A549 (cell line): ENCODE measurements at regions not wholly inside any gene's neighbourhood (a gene's known extent, or its start where the extent isn't known, plus 50 kb on each side); places are given as distances from the start of the nearest gene placed in this dataset.
A peak's percentile ranks its signal among the peaks of the same experiment; 100 is the strongest.

Experiments
- ATAC-seq, 2 experiments: fragments of 200-7000 bp in 1 of 2; fragments of >200 bp in 1 of 2; cut with Nextera tagmentation in 1 of 2; cut with Tn5 transposase in 1 of 2; 3 replicates each; pipeline versions ENCODE4 v1.8.0 to v1.9.1; 2018 to 2020; ENCODE audit warnings: mild to moderate bottlenecking in 1 of 2, moderate library complexity in 1 of 2
- CTCF ChIA-PET: fragments of 300-600 bp; sonication (Branson Sonifier 250); formaldehyde crosslinking; extraction: SDS; loops from one replicate; lab custom pipeline; 2021; ENCODE audit warnings: antibody characterized with exemption, inconsistent platforms; lab: Yijun Ruan, JAX
- POLR2A ChIA-PET: fragments of 350-600 bp; formaldehyde crosslinking; extraction: SDS; loops from one replicate; lab custom pipeline; 2021; ENCODE audit warnings: antibody characterized with exemption, inconsistent platforms; lab: Yijun Ruan, JAX
- DNase-seq, 2 experiments: peaks; one replicate each; pipeline versions ENCODE4 v3.0.0 to v3.0.0-alpha.2; 2011 to 2016; ENCODE audit warnings: low read depth in 1 of 2, low spot score in 1 of 2
- FAIRE-seq: peaks from 2 replicates; lab custom pipeline; 2011; peaks lifted over from hg19 to GRCh38; lab: Jason Lieb, UNC
- H3K27ac ChIP-seq, 2 experiments: fragments of >200 bp; sonication (Bioruptor Twin); formaldehyde crosslinking; 3 replicates each; pipeline ENCODE4 v1.5.1; 2016 to 2017
- H3K4me1 ChIP-seq: fragments of >200 bp; sonication (Bioruptor Twin); formaldehyde crosslinking; 3 replicates; pipeline ENCODE4 v1.6.1; 2016
- H3K4me2 ChIP-seq: fragments of >200 bp; sonication (Bioruptor Twin); formaldehyde crosslinking; 3 replicates; pipeline ENCODE4 v1.6.1; 2016
- H3K4me3 ChIP-seq: fragments of >200 bp; sonication (Bioruptor Twin); formaldehyde crosslinking; 3 replicates; pipeline ENCODE4 v1.5.1; 2016
- H3K9me3 ChIP-seq: fragments of >200 bp; sonication (Bioruptor Twin); formaldehyde crosslinking; 3 replicates; pipeline ENCODE4 v1.6.1; 2016
- CBX2 ChIP-seq: fragments of 200-600 bp; sonication (generic); IDR thresholded peaks from 2 replicates; pipeline ENCODE4 v1.6.1; 2016; ENCODE audit warnings: low read depth, mild to moderate bottlenecking, borderline replicate concordance
- CEBPB ChIP-seq, 2 experiments: fragments of >200 bp in 1 of 2; sonication (Bioruptor Twin) in 1 of 2; formaldehyde crosslinking in 1 of 2; IDR thresholded peaks; 2 replicates each; pipeline ENCODE4 v1.6.1; 2012 to 2016
- EHMT2 ChIP-seq: fragments of 200-600 bp; sonication (generic); IDR thresholded peaks from 2 replicates; pipeline ENCODE4 v1.6.1; 2016; ENCODE audit warnings: antibody characterized with exemption, low read depth, mild to moderate bottlenecking, moderate library complexity
- ESRRA ChIP-seq: fragments of 150-350 bp; IDR thresholded peaks from 2 replicates; pipeline ENCODE4 v1.6.1; 2014; ENCODE audit warnings: mild to moderate bottlenecking, low read length, borderline replicate concordance
- FOSL2 ChIP-seq, 2 experiments: fragments of 450-650 bp in 1 of 2; fragments of >200 bp in 1 of 2; sonication (Bioruptor Twin) in 1 of 2; formaldehyde crosslinking; IDR thresholded peaks; 2 replicates each; pipeline versions ENCODE4 v1.5.0 to v1.6.1; 2016 to 2020; ENCODE audit warnings: mild to moderate bottlenecking in 1 of 2, moderate library complexity in 1 of 2
- FOXS1 ChIP-seq: fragments of 250-450 bp; sonication (Bioruptor Pico); IDR thresholded peaks from 2 replicates; pipeline ENCODE4 v1.5.0; 2020; ENCODE audit warnings: mild to moderate bottlenecking, moderate library complexity
- HDAC2 ChIP-seq: fragments of 200-600 bp; sonication (generic); IDR thresholded peaks from 2 replicates; pipeline ENCODE4 v1.6.1; 2016
- HOXB13 ChIP-seq: fragments of 250-450 bp; sonication (Bioruptor Pico); IDR thresholded peaks from 2 replicates; pipeline ENCODE4 v1.5.0; 2020; ENCODE audit warnings: low read depth, mild to moderate bottlenecking, moderate library complexity
- HOXB5 ChIP-seq: fragments of 250-450 bp; sonication (Bioruptor Pico); IDR thresholded peaks from 2 replicates; pipeline ENCODE4 v1.5.0; 2020; ENCODE audit warnings: mild to moderate bottlenecking, moderate library complexity
- JUN ChIP-seq, 2 experiments: fragments of >200 bp; sonication (Bioruptor Twin); formaldehyde crosslinking; IDR thresholded peaks; 2 replicates in 1 of 2; 3 replicates in 1 of 2; pipeline ENCODE4 v1.6.1; 2016 to 2017
- MAZ ChIP-seq: fragments of 150-350 bp; IDR thresholded peaks from 2 replicates; pipeline ENCODE4 v1.6.1; 2014; ENCODE audit warnings: antibody characterized with exemption, low read depth, low read length, borderline replicate concordance
- NPAS2 ChIP-seq: fragments of 250-450 bp; sonication (Bioruptor Pico); IDR thresholded peaks from 2 replicates; pipeline ENCODE4 v1.8.0; 2022; ENCODE audit warnings: mild to moderate bottlenecking, moderate library complexity, borderline replicate concordance
- NR3C1 ChIP-seq: fragments of >200 bp; sonication (Bioruptor Twin); formaldehyde crosslinking; IDR thresholded peaks from 3 replicates; pipeline ENCODE4 v1.6.1; 2017
- PHF8 ChIP-seq: fragments of 200-600 bp; sonication (generic); IDR thresholded peaks from 2 replicates; pipeline ENCODE4 v1.6.1; 2016; ENCODE audit warnings: low read depth, mild to moderate bottlenecking, antibody characterized with exemption, moderate library complexity, borderline replicate concordance
- RAD21 ChIP-seq, 2 experiments: fragments of >200 bp in 1 of 2; sonication (Bioruptor Twin) in 1 of 2; formaldehyde crosslinking in 1 of 2; IDR thresholded peaks in 1 of 2; conservative IDR thresholded peaks in 1 of 2; 2 replicates in 1 of 2; 3 replicates in 1 of 2; pipeline ENCODE4 v1.6.1; 2012 to 2018; ENCODE audit warnings: inconsistent platforms in 1 of 2
- RCOR1 ChIP-seq: fragments of 150-350 bp; IDR thresholded peaks from 2 replicates; pipeline ENCODE4 v1.6.1; 2014; ENCODE audit warnings: antibody characterized with exemption, low read length, low read depth
- RFX5 ChIP-seq: fragments of 450-650 bp; IDR thresholded peaks from 2 replicates; pipeline ENCODE4 v1.7.1; 2014; ENCODE audit warnings: antibody characterized with exemption, mild to moderate bottlenecking, moderate library complexity
- RNF2 ChIP-seq: fragments of 200-600 bp; sonication (generic); IDR thresholded peaks from 2 replicates; pipeline ENCODE4 v1.6.1; 2016; ENCODE audit warnings: low read depth, mild to moderate bottlenecking, antibody characterized with exemption, moderate library complexity, borderline replicate concordance
- SMC3 ChIP-seq: fragments of >200 bp; sonication (Bioruptor Twin); formaldehyde crosslinking; IDR thresholded peaks from 3 replicates; pipeline ENCODE4 v1.6.1; 2018; ENCODE audit warnings: inconsistent platforms
- WGBS: methylation state at CpG from one replicate; pipeline ENCODE4 v1.1.6; 2017; ENCODE audit errors: missing lambda C conversion rate; 5-methylcytosine and 5-hydroxymethylcytosine counted together
- TF ChIP-seq, protein P1 (sequence below): IDR thresholded peaks from 2 replicates; pipeline ENCODE4 v1.6.1; 2012
- TF ChIP-seq, protein P2 (sequence below): IDR thresholded peaks from 2 replicates; pipeline ENCODE4 v1.6.1; 2012; ENCODE audit warnings: low read depth, borderline replicate concordance
- TF ChIP-seq, protein P3 (sequence below): fragments of >200 bp; sonication (Bioruptor Twin); formaldehyde crosslinking; IDR thresholded peaks from 2 replicates; pipeline ENCODE4 v1.6.1; 2016
- TF ChIP-seq, protein P4 (sequence below): fragments of 250-450 bp; sonication (Bioruptor Pico); IDR thresholded peaks from 2 replicates; pipeline ENCODE4 v1.5.0; 2020; ENCODE audit warnings: low read depth, mild to moderate bottlenecking, moderate library complexity
- TF ChIP-seq, protein P5 (sequence below): fragments of 450-650 bp; IDR thresholded peaks from 2 replicates; pipeline ENCODE4 v1.6.1; 2014; ENCODE audit warnings: antibody characterized with exemption

DNA sequence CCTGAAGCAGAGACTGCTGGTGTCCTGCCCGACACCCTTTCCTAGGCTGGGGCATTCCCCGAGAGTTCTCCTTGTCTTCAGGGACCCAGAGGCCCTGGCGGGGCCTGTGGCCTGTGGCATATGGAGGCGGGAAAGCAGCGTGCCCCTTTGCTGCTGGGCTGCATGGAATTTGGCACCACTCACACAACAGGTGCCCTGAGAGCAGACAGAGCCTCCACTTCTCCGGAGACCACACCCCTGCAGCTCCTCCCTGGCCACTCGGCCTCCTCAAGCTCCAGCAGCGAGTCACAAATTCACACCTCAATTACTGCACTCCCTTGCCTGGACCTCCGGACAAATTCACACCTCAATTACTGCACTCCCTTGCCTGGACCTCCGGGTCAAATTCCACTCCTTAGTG is 1375.2 kb downstream of the TBC1D22A start:
- peak overlapping the region; percentile 31 to 78; a peak in 4 of 6 replicates for H3K27ac ChIP-seq
- peak overlapping the region; percentile 61 for H3K4me2 ChIP-seq
- peak in 1 of 2 experiments; percentile 76 for DNase-seq
- TF ChIP-seq NPAS2 (CRISPR knock-in tag), result no peak
- TF ChIP-seq FOSL2 (IDR thresholded peaks at IDR 0.05), result no peak
- 0 out of 2 replicates have a peak, but pooled peaks have one; percentile 29 for TF ChIP-seq FOSL2 (CRISPR knock-in tag; IDR thresholded peaks at IDR 0.05)
- TF ChIP-seq CEBPB (IDR thresholded peaks at IDR 0.05), result no peak
- TF ChIP-seq, protein P1, sequence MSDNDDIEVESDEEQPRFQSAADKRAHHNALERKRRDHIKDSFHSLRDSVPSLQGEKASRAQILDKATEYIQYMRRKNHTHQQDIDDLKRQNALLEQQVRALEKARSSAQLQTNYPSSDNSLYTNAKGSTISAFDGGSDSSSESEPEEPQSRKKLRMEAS, result peak; percentile 80
- TF ChIP-seq, protein P2, sequence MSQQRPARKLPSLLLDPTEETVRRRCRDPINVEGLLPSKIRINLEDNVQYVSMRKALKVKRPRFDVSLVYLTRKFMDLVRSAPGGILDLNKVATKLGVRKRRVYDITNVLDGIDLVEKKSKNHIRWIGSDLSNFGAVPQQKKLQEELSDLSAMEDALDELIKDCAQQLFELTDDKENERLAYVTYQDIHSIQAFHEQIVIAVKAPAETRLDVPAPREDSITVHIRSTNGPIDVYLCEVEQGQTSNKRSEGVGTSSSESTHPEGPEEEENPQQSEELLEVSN, result peak; percentile 86
- no peak for TF ChIP-seq RFX5
- no peak for TF ChIP-seq HDAC2
- TF ChIP-seq JUN (IDR thresholded peaks at IDR 0.05), result no peak
- no peak for TF ChIP-seq HOXB5 (CRISPR knock-in tag)
- TF ChIP-seq SMC3, result no peak
- ChIA-PET CTCF (no interaction called here), POLR2A (no interaction called here)
- peaks cover 26% of the 10 kb centered on the region for H3K4me1 ChIP-seq
- no peak overlapping the region for H3K4me3 ChIP-seq
- FAIRE-seq, result no peak
- peak; percentile 47 to 80; a peak in 4 of 6 replicates for ATAC-seq
- WGBS, result 17% methylated on average over 6 of the region's 10 CpGs
- peaks cover 4% of the 10 kb centered on the region; the same call in 2 of the 3 replicates for H3K9me3 ChIP-seq

DNA sequence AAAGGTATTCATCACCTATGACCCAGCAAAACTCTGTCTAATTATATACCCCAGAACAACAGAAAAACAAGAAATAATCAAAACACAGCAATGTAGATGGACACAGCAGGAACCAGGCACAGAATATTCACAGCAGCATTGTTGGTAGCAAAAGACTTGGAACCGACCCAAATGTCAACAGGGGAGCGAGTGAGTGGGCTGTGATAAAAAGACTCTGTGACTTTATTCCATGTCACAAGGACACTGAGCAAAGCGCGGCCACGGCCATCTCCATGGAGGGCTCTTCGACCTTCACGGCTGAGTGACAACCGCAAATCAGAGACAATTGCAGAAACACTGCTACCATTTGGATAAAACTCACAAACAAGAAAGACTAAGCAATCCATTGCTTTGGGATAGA is 1373.1 kb downstream of the TBC1D22A start:
- ATAC-seq (no peak), FAIRE-seq (no peak), DNase-seq (no peak)
- POLR2A ChIA-PET, result no interaction called here
- Histone ChIP-seq H3K4me1 (peaks cover 26% of the 10 kb centered on the region), H3K4me3 (no peak overlapping the region), H3K27ac (no peak overlapping the region), H3K4me2 (no peak overlapping the region), H3K9me3 (peaks cover 4% of the 10 kb centered on the region; the same call in 2 of the 3 replicates)
- no peak for TF ChIP-seq FOXS1 (CRISPR knock-in tag)
- no peak for TF ChIP-seq EHMT2
- CTCF ChIA-PET, result no interaction called here
- 89% methylated on average over 8 of the region's 8 CpGs for WGBS

DNA sequence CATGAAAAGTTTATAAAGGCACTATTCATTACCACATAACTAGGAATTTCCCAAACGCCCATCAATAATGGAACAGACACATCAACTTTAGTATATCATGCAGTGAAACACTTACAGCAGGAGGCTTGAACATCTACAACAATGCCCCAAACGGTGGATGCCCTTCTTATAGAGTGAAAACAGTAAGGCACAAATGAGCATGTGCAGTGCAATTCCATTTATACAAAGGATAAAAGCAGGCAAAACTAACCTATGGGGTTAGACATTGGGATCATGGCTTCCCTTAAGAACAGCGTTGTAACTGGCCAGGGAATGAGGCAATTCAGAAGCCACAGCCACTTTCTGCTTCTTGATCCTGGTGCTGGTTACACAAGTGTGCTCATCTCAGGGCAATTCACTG is 1363.0 kb downstream of the TBC1D22A start:
- DNase-seq (no peak), FAIRE-seq (no peak), ATAC-seq (no peak)
- Histone ChIP-seq H3K4me3 (no peak overlapping the region), H3K9me3 (no peaks in the 10 kb centered on the region), H3K27ac (no peak overlapping the region), H3K4me1 (no peaks in the 10 kb centered on the region), H3K4me2 (no peak overlapping the region)
- WGBS, result 32% methylated on average over 3 of the region's 3 CpGs
- ChIA-PET CTCF (no interaction called here), POLR2A (no interaction called here)
- TF ChIP-seq RAD21 (conservative IDR thresholded peaks at IDR 0.05 in 1 of 2, IDR thresholded peaks at IDR 0.05 in 1 of 2), result no peak
- TF ChIP-seq, protein P3, sequence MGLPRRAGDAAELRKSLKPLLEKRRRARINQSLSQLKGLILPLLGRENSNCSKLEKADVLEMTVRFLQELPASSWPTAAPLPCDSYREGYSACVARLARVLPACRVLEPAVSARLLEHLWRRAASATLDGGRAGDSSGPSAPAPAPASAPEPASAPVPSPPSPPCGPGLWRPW, result no peak
- no peak for TF ChIP-seq SMC3

DNA sequence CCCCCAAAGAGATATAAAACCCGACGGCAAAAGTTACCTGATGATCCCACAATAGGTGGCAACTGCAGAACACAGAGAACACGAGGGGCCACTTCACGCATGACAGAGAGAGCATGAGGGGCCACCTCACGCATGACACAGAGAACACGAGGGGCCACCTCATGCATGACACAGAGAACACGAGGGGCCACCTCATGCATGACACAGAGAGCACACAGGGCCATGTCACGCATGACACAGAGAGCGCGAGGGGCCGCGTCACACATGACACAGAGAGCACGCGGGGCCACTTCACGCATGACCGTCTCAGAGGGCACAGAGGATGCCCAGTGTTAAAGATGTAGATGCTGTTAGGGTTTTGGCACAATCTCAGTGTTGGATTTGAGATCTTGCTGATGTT is 1359.5 kb downstream of the TBC1D22A start:
- WGBS, result 57% methylated on average over 15 of the region's 16 CpGs
- Histone ChIP-seq H3K4me2 (no peak overlapping the region), H3K27ac (no peak overlapping the region), H3K4me3 (no peak overlapping the region), H3K9me3 (no peaks in the 10 kb centered on the region), H3K4me1 (no peaks in the 10 kb centered on the region)
- ChIA-PET POLR2A (no interaction called here), CTCF (no interaction called here)
- TF ChIP-seq, protein P4, sequence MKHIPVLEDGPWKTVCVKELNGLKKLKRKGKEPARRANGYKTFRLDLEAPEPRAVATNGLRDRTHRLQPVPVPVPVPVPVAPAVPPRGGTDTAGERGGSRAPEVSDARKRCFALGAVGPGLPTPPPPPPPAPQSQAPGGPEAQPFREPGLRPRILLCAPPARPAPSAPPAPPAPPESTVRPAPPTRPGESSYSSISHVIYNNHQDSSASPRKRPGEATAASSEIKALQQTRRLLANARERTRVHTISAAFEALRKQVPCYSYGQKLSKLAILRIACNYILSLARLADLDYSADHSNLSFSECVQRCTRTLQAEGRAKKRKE, result no peak
- TF ChIP-seq, protein P5, sequence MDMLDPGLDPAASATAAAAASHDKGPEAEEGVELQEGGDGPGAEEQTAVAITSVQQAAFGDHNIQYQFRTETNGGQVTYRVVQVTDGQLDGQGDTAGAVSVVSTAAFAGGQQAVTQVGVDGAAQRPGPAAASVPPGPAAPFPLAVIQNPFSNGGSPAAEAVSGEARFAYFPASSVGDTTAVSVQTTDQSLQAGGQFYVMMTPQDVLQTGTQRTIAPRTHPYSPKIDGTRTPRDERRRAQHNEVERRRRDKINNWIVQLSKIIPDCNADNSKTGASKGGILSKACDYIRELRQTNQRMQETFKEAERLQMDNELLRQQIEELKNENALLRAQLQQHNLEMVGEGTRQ, result no peak
- TF ChIP-seq RNF2 (no peak), CBX2 (no peak), PHF8 (no peak), NR3C1 (no peak), CEBPB (IDR thresholded peaks at IDR 0.05) (no peak), RCOR1 (no peak), RFX5 (no peak), ESRRA (no peak), MAZ (no peak), HOXB13 (CRISPR knock-in tag) (no peak), HDAC2 (no peak)
- TF ChIP-seq, protein P3, result no peak
- no peak for FAIRE-seq
- ATAC-seq, result no peak
- no peak for DNase-seq
